ENCODE measurements at regions not wholly inside any gene's neighbourhood (a gene's known extent, or its start where the extent isn't known, plus 50 kb on each side); places are given as distances from the start of the nearest gene placed in this dataset.

DNA sequence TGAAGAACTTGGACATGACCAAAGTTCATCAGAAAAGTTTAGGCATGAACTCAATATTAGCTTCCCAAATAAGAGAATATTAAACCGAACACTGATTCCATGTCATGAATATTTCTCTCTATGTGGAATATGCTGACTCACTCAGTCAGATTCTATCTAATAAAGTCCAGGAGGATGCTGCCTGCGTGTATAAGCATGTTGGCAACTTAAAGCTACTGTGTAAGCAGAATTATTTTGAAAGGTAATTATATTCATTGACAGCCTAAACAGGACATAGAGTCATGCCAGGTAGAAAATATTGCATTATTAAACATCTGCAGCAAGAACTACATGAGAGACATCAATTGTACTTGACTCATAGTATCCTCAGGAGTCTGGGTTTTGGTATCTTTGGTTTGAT is 367.9 kb upstream of the SPOCK3 start:
- no peak for DNase-seq (ENCODE audit: insufficient read length)
- FAIRE-seq = no peak
- no peak for TF ChIP-seq POLR2A (IDR thresholded peaks at IDR 0.05; ENCODE audit: low read depth, low read length)
- no peak for TF ChIP-seq TAF1 (IDR thresholded peaks at IDR 0.05; ENCODE audit: borderline replicate concordance, low read depth, low read length)
- no peak for TF ChIP-seq POLR2AphosphoS5 (IDR thresholded peaks at IDR 0.05; ENCODE audit: low read depth, low read length)

DNA sequence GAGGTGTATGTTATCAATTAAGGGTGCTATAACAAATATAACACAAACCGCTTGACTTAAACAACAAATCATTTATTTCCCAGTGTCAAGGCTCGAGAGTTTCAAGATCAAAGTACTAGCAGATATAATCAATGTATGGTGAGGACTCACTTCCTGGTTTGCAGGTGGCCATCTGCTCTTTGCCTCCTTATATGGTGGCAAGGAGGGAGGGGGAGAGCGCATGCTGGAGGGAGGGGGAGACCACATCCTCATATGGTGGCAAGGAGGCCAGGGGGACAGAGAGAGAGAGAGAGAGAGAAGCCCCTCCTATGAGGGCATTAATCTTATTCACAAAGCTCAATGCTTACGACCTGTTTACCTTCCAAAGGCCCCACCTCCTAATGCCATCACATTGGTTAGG is 372.3 kb upstream of the SPOCK3 start:
- FAIRE-seq (no peak), DNase-seq (ENCODE audit: insufficient read length) (no peak)
- TF ChIP-seq TAF1 (IDR thresholded peaks at IDR 0.05; ENCODE audit: borderline replicate concordance, low read depth, low read length) (no peak), POLR2A (IDR thresholded peaks at IDR 0.05; ENCODE audit: low read depth, low read length) (no peak), POLR2AphosphoS5 (IDR thresholded peaks at IDR 0.05; ENCODE audit: low read depth, low read length) (no peak)

DNA sequence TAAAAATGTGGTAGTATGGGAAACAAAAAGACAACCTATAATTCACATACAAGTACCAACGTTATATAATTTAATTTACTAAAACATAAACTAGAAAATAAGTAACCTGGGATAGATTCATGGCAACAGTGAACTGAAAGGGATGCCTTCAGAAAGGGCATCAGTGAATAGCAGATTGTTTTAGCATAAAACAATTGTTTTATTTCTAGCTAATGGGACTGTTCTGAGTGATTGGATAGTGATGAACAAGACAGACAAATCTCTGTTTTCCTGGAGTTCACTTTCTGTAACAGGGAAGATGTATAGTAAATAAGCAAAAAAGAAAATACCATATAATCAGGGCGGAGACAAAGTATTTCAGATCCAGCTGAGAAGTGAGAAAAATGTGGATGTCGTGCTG is 379.1 kb upstream of the SPOCK3 start:
- TF ChIP-seq POLR2AphosphoS5 (IDR thresholded peaks at IDR 0.05; ENCODE audit: low read depth, low read length) = no peak
- TF ChIP-seq TAF1 (IDR thresholded peaks at IDR 0.05; ENCODE audit: borderline replicate concordance, low read depth, low read length) = no peak
- TF ChIP-seq POLR2A (IDR thresholded peaks at IDR 0.05; ENCODE audit: low read depth, low read length) = no peak
- FAIRE-seq = no peak

GRCh38 chr4:167614866-167615265 is 380.6 kb upstream of the SPOCK3 start:
- DNase-seq (ENCODE audit: insufficient read length) (no peak), FAIRE-seq (no peak)
- TF ChIP-seq POLR2A (IDR thresholded peaks at IDR 0.05; ENCODE audit: low read depth, low read length) (no peak), TAF1 (IDR thresholded peaks at IDR 0.05; ENCODE audit: borderline replicate concordance, low read depth, low read length) (no peak), POLR2AphosphoS5 (IDR thresholded peaks at IDR 0.05; ENCODE audit: low read depth, low read length) (no peak)

More for the DNA sequence above, 379.1 kb upstream of the SPOCK3 start:
- no peak for DNase-seq (ENCODE audit: insufficient read length)

GRCh38 chr4:167616476-167616875 is 382.2 kb upstream of the SPOCK3 start:
- TF ChIP-seq TAF1 (IDR thresholded peaks at IDR 0.05; ENCODE audit: borderline replicate concordance, low read depth, low read length) (no peak), POLR2A (IDR thresholded peaks at IDR 0.05; ENCODE audit: low read depth, low read length) (no peak), POLR2AphosphoS5 (IDR thresholded peaks at IDR 0.05; ENCODE audit: low read depth, low read length) (no peak)
- no peak for FAIRE-seq
- DNase-seq (ENCODE audit: insufficient read length) = no peak

- no peak for TF ChIP-seq POLR2A (IDR thresholded peaks at IDR 0.05; ENCODE audit: low read depth, low read length)
- no peak for TF ChIP-seq TAF1 (IDR thresholded peaks at IDR 0.05; ENCODE audit: borderline replicate concordance, low read depth, low read length)
- TF ChIP-seq POLR2AphosphoS5 (IDR thresholded peaks at IDR 0.05; ENCODE audit: low read depth, low read length) = no peak
- peak; percentile 89 for FAIRE-seq
- peak; percentile 15 for DNase-seq (ENCODE audit: insufficient read length)
These were observed 388.4 kb upstream of the SPOCK3 start for GRCh38 chr4:167622481-167623240.

GRCh38 chr4:167623241-167623572 is 388.9 kb upstream of the SPOCK3 start:
- TF ChIP-seq POLR2AphosphoS5 (IDR thresholded peaks at IDR 0.05; ENCODE audit: low read depth, low read length) (no peak), TAF1 (IDR thresholded peaks at IDR 0.05; ENCODE audit: borderline replicate concordance, low read depth, low read length) (no peak), POLR2A (IDR thresholded peaks at IDR 0.05; ENCODE audit: low read depth, low read length) (no peak)
- no peak for FAIRE-seq
- no peak for DNase-seq (ENCODE audit: insufficient read length)

DNA sequence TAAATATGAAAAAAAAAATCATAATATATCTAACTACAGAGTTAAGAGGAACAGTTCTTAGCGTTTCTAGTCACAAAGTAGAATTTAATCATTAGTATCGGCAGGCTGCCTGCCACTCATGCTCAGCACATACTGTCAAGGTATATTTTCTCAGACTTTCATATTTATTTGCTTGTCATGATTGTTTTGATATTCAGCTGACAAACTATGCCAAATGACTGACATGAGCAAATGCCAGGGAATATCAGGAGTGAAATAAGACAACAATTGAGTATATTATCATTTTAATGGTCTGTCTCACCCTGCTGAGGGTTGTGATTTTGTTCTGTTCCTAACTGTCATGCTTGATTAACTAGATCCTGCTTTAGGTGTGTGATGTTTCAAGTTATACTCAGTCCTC is 395.0 kb upstream of the SPOCK3 start:
- DNase-seq (ENCODE audit: insufficient read length) = no peak
- FAIRE-seq = no peak
- TF ChIP-seq POLR2A (IDR thresholded peaks at IDR 0.05; ENCODE audit: low read depth, low read length) (no peak), TAF1 (IDR thresholded peaks at IDR 0.05; ENCODE audit: borderline replicate concordance, low read depth, low read length) (no peak), POLR2AphosphoS5 (IDR thresholded peaks at IDR 0.05; ENCODE audit: low read depth, low read length) (no peak)

DNA sequence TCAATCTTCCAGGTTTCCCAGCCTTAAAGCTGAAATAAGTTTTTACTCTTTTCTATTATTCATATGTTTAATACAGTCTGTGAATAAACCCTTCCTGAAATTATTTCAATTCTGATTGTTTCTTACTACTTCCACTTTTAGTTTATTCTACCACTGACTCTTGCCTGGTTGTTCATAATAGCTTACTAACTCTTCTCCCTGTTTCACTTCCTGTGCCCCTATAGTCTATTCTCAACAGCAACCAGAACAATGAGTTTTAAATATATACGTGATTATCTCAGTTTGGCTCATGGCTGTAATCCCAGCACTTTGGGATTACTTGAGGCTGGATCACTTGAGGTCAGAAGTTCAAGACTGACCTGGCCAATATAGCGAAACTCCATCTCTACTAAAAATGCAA is 408.0 kb upstream of the SPOCK3 start:
- DNase-seq (ENCODE audit: insufficient read length) = no peak
- no peak for TF ChIP-seq POLR2AphosphoS5 (IDR thresholded peaks at IDR 0.05; ENCODE audit: low read depth, low read length)
- no peak for TF ChIP-seq POLR2A (IDR thresholded peaks at IDR 0.05; ENCODE audit: low read depth, low read length)
- no peak for TF ChIP-seq TAF1 (IDR thresholded peaks at IDR 0.05; ENCODE audit: borderline replicate concordance, low read depth, low read length)
- no peak for FAIRE-seq

GRCh38 chr4:167645358-167645757 is 411.1 kb upstream of the SPOCK3 start:
- DNase-seq (ENCODE audit: insufficient read length) = no peak
- FAIRE-seq = no peak
- no peak for TF ChIP-seq POLR2A (IDR thresholded peaks at IDR 0.05; ENCODE audit: low read depth, low read length)
- TF ChIP-seq TAF1 (IDR thresholded peaks at IDR 0.05; ENCODE audit: borderline replicate concordance, low read depth, low read length) = no peak
- no peak for TF ChIP-seq POLR2AphosphoS5 (IDR thresholded peaks at IDR 0.05; ENCODE audit: low read depth, low read length)

DNA sequence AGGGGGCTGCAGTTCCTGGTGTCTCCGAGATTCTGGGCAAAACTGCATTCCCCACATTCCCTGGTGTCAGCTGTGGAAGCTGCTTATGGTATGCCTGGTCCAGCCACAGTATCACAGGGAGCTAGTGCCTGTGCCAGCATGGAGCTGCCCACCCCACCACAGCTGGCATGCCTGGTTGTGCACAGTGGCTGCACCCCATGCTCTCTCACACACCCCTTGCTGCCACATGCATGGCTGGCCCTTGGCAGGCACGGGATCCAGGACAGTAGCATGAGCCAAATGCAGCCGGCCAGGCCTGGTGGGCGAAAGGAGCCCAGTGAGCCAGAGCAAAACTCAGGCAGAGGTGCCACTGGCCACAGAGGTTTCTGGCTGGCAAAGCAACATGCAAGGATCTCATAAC is 418.0 kb upstream of the SPOCK3 start:
- FAIRE-seq (no peak), DNase-seq (ENCODE audit: insufficient read length) (no peak)
- no peak for TF ChIP-seq TAF1 (IDR thresholded peaks at IDR 0.05; ENCODE audit: borderline replicate concordance, low read depth, low read length)
- no peak for TF ChIP-seq POLR2A (IDR thresholded peaks at IDR 0.05; ENCODE audit: low read depth, low read length)
- TF ChIP-seq POLR2AphosphoS5 (IDR thresholded peaks at IDR 0.05; ENCODE audit: low read depth, low read length) = no peak

DNA sequence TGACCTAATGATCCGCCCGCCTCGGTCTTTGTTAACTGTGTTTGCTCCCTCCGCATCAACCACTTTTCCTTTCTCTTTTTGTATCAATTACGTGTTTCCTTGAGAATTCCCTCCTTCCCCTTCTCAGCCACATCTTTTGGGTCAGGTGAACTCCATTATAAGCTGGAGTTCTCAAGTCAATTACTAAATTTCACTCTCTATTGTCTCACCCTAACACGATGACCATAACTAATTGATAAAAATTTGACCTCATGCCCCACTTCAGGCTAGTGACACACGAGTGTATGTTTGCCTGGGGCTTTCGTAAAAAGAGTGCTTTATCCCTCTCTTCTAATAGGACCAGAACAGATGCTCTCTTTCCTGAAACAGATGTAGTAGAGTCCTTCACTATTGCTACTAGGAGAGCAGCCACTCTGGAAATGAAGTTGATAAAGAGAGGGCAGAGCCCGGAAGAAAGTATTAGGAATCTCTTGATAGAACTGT is 403.6 kb upstream of the ANXA10 start:
- DNase-seq (ENCODE audit: insufficient read length) (no peak), FAIRE-seq (no peak)
- TF ChIP-seq TAF1 (IDR thresholded peaks at IDR 0.05; ENCODE audit: borderline replicate concordance, low read depth, low read length) (no peak), POLR2A (IDR thresholded peaks at IDR 0.05; ENCODE audit: low read depth, low read length) (no peak), POLR2AphosphoS5 (IDR thresholded peaks at IDR 0.05; ENCODE audit: low read depth, low read length) (no peak)

Data from GM12892 (cell line).